Renal pelvis (tissue), 1 donor: ENCODE measurements at regions not wholly inside any gene's neighbourhood (a gene's known extent, or its start where the extent isn't known, plus 50 kb on each side); places are given as distances from the start of the nearest gene placed in this dataset.
A peak's percentile ranks its signal among the peaks of the same experiment; 100 is the strongest.
"Not testable (repeated sequence)": the region's sequence is repeated elsewhere in the genome, so short reads cannot be mapped to it uniquely, and the experiment has no call there.

Experiments
- DNase-seq: peaks from one replicate; pipeline ENCODE4 v3.0.0-alpha.2; 2013

DNA sequence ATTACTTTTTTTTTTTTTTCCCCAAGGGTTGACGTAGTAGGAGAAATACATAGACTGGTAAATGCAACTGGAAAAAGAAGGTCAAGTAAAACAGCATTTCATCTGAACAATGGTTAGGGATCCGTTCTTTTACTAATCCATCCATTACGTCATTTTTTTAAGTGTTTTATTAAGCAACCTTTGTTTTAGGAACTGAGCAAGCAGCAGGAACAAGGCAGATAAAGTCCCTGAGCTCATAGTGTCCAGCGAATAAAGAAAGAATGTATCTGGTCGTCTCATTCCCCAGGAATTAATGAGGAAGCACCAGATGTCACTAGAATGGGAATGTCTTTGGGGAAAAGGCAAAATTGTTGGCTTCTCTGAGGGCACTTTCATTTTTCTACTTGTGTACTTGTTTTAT lies 842.4 kb downstream of the TDRD15 start:
- DNase-seq, result no peak

DNA sequence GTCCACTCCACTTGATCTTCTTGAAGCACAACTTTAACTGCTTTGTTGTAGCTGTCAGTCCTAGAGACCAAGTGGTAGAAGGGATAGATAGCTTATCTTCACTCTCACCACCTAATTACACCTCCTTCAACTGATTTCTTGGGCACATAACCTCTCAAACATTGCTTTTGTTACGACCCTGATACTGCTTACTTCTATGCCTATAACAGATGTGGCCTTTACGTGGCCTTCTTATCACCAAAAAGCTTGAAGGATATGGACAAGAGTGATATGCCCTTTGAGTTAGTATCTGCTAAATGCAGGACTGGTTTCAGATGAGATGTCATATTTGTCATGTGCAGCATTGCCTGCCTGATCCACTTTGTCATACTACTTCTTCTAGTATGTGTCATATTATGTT lies 847.2 kb downstream of the TDRD15 start:
- no peak for DNase-seq

DNA sequence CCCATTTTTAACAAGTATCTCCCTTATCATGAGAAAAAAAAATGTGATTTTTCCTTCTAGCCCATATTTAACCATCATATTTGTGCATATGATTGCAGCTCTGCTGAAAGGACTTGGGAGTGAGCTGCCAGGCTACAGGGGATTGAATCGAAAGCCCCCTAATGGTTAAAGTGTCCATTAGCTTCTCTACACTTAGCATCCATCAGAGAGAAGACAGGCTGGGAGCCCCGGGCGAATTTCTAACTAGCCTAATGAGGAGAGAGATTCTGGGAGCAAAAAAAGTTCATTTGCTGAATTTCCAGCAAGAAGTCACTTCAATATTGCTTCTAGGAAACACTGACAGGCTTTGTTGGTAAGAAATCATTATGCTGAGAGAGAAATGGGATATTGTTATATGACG lies 848.8 kb downstream of the TDRD15 start:
- DNase-seq, result no peak

DNA sequence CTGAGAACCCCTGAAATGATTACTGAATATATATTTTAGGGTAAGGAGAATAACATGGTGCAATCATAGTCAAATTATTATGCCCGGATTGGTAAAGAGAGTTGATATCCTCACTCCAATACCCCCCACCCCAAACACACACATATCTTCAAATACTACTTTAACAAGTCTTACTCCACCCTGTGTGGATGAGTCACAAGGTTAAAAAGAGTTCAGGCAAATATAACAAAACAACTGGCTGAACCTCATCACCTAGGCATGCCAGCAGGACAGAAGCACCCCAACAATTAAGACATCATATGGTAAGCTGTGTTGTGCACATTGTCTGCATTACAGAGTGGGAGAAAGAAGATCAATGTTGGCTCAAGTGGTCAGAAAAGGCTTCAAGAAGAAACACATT lies 857.4 kb downstream of the TDRD15 start:
- DNase-seq, result no peak

DNA sequence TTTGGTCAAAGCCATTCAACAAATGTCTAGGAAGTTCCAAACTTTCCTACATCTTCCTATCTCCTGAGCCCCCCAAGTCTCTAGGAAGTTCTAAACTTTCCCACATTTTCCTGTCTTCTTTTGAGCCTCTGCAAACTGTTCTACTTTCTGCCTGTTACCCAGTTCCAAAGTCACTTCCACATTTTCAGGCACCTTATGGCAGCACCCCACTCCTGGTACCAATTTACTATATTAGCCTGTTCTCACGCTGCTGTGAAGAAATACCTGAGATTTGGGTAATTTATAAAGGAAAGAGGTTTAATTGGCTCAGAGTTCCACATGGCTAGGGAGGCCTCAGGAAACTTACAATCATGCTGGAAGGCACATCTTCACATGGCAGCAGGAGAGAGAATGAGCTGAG lies 869.2 kb downstream of the TDRD15 start:
- DNase-seq, result no peak

DNA sequence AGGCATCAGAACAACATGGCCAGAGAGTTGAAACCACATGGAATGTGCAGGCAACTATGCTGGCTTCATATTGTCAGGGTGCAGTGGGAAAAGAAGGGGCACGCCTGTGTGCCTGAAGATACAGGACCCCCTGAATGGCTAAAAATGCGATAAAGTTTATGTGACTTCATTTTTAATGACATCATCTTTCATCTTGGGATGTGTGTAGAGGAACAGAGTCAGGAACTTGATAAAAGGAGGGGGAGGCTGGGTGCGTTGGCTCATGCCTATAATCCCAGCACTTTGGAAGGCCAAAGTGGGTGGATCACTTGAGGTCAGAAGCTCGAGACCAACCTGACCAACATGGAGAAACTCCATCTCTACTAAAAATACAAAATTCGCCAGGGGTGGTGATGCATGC lies 872.6 kb downstream of the TDRD15 start:
- DNase-seq, result no peak

DNA sequence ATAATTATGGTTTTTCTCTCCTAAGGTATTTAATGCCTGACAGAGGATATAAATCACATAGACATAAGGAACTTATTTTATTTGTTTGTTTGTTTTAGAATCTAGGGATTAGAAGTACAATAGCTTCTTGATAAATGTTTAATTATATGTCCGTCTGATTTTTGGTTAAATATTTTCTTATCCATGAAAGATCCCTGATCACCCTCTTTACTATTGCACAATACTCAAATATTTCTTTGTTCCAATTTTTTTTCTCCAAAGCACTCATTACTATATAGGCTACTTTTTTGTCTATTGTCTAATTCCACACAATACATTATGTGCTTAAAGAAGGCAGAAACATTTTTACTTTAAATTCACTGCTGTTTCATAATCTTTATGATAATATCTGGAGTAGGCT lies 875.8 kb downstream of the TDRD15 start:
- no peak for DNase-seq

DNA sequence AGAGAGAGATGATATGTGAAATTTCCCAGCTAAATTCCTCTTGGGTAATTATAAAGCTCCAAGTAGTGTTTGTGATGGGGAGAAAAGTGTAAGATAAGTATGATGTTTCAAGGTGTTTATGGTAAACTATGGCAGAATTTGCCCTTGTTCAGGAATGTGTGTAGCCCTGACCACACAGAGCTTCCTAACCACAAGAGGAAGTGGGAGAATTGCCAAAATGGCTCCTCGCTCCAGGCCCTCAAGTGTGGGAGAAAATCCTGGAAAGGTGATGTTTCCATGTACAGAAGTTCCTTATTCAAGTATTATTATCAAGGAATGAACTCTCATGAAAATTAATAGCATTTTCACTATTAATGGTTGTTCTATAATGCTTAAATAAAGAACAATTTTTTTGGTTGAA lies 878.3 kb downstream of the TDRD15 start:
- no peak for DNase-seq

DNA sequence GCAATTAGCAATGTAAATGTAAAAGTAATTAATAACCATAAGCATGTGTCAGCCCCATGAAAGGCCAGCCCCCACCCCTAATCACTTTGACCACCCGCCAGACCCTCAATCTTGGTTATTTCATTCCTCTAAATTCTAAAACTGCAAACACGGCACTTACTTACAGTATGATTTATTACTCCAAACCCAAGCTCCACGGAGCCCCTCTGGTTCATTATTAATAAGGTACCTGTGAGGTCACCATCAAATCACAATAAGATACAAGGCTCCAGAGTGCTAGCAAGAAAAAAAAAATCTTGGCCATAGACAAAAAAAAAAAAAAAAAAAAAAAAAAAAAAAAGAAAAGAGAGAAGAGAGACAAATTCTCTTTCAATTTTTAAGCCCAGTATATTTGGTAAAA lies 879.5 kb downstream of the TDRD15 start:
- DNase-seq, result no peak

DNA sequence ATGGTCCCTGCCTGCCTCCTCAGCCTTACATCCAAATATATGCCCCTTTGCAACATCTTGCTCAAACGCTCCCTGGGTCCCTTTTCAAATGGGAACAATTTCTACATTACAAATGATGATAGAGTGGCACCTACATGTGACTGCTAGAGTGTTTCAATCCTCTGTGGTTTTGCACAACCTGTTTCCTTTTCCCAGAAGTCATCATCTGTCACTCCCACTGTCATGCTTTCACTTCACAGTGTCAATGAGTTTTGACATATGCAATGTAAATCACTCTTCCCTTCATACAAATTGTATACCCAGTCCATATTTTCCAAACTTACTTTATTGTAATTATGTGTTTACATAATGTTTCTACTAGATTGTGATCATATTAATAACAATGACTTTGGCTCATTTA lies 887.3 kb downstream of the TDRD15 start:
- DNase-seq, result no peak

DNA sequence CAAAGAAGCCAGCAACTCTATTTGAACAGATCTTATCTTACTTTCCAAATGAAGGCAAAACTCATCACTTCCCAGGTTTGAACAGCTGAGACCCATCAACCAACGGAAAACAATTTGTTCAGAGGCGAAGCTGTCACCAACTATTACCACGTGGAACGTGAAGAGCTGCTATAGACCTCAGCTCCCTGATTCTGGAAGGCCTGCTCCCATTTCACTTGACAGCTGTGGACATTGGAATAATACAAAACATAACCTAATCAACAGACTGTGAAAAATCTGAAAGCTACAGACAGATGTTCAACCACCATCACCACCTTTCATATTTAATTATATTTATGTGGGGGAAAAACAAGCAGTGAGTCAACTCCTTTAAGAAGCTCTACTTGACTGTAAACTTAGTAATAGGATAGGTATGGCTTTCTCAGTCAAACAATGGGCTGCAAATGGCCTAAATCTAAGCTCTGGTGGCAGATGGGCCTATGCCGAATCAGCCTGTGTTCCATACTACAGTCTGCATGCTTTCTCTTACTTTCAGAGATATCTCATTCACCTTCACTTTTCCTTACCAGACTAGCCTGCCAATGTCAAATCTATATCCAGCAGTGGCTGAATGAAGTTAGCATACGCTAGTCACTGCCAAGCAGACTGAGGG lies 896.4 kb downstream of the TDRD15 start:
- no peak for DNase-seq

DNA sequence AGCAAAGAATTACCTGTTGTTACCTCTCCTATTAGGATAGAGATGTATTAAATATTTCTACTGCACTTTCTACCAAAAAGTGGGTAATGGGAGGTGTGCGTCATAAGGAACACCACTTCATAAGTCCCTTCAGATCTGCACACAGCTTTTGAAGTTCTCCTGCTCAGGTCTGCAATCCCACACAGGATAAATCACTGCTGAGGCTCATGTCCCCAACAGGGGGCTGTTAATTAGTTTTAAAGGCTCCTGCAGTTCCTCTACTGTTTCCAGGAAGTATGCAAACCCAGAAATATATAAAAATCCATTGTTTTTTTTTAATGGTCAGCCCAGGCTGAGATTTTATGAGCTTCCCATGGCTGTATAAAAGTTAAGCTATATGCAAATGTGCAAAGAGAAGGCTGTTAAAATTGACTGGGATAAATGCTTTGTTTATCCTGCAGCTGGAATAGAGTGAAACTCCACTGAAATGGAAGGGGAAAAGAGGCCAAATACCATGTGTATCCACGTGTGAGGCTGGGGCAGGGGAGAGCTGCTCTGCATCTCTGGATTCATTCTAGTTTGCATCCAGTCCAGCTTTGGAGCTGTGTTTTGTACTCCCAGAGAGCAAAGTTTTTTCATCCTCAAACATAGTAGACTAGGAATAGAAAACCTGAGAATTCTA lies 903.7 kb downstream of the TDRD15 start:
- peak; percentile 8 for DNase-seq

DNA sequence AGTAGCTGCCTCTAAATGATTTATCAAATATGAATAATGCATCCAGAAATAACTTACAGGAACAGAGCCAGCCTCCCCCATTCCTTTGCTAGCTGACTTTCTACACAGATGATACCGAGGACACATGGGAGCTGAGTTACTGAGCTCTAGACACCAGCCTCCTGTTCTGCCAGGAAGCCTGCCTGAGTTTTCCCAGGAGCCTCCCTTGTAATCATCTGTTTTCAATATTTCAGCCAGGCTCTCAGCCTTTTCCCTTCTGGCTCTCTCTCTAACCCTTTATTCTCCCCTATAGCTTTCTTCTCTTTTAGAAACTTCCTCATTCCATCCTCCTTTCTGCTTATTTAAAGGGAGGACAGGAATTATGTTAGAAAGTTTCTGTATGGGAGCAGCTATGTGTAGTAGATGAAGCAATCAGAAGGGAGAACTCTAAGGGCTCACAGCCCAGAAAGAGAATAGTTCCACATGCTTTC lies 911.6 kb downstream of the TDRD15 start:
- peak; percentile 4 for DNase-seq

DNA sequence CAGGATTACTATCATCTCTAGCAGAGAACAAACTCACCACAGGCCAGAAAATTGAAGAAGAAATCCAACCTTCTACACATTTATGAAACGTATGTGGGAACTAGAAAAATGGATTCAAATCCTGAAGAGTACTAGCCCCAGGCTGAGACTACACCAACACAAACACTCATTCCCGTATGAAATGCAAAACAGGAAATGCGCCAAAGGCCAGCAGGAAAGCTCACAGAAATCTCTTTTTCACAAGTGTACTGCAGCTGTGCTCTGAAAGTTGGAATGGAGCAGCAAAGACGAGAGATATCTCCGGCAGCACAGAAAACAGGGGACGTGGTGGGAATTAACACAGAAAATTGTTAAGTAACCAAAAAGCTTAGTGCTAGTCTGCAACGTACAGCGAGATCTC lies 913.5 kb downstream of the TDRD15 start:
- DNase-seq, result no peak

DNA sequence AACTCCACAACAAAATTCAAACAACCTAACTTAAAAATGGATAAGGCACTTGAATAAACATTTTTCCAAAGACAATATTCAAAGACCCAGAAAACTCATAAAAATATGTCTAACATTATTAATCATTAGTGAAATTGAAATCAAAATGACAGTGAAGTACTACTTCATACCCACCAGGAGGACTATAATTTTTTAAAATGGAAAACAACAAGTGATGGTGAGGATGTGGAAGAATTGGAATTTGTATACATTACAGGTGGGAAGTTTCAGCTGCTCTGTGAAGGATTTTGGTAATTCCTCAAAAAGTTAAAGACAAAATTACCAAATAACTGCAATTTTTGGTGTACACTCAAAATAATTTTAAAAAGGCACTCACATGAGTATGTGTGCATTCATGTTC lies 920.0 kb downstream of the TDRD15 start:
- no peak for DNase-seq

DNA sequence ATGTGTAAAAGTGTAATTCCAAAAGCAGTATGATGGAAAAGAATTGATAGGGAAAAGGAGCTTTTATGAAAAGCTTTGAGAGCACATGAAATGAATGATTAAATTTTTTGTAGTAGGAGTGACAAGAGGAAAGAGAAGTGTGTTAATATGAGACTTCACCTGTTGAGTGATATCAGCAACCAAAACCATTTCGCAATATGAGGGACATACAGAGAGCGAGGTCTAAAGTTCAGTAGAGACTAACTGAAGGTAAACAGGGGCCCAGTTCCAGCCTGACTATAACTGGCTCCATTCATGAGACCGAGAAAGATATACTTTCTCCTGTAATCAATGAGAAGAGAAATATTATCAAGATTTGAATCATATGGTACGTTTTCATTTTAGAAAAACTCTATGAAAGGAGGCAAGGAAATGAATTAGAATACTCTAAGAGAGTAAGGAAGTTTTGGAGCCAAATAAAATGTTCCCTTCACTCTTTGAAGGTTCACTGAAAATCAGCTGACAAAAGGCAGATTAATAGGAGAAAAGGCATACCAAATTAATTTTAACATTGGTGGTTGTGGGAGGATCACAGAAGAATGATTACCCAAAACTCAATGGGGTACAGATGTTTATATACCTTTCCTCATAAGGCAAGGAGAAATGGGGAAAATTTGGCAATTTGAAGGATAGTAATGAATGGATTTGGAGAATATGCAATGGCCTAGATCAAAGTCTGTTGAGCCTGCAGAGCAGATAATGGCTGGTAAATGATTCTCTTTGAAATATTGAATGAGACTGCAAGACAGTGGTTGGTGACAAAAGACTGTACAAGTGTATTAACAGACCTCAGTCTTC lies 932.2 kb downstream of the TDRD15 start:
- no peak for DNase-seq

DNA sequence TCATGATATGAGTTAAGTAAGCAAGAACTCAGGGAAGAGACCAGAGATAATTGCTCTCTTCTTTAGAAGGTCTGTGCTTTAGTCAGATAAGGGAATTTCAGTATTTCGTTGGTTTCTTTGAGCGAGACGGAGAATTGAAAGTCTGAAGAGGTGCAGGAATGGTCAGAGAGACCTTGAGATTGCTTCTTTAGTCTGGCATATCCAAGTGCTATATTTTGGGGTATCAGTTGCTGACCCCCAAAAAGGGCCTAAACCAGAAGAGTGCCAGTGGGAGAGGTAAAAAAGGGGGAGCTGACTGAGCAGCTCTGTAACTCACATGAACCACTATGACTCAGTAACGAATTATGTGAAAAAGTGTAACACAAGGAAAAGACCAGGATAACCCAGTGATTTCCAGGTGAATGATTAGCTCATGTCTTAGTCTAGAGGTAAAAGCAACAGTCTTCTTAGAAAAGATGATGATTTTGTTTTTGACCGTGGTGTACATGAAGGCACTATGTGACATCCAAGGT lies 932.9 kb downstream of the TDRD15 start:
- no peak for DNase-seq

DNA sequence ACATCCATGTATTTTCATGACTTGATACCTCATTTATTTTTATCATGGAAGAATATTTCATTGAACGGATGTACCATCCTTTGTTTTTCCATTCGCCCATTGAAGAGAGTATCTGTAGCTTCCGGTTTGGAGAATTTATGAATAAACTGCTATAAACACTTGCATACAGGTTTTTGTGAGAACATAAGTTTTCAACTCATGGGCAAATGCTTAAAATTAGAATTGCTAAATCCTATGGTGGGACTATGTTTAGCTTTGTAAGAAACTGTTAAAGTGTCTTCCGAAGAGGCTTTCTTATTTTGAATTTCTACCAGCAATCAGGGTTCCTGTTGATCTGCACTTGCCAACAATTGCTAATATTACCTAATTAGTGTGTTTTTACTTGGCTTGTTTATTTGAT lies 938.9 kb downstream of the TDRD15 start:
- DNase-seq, result no peak

DNA sequence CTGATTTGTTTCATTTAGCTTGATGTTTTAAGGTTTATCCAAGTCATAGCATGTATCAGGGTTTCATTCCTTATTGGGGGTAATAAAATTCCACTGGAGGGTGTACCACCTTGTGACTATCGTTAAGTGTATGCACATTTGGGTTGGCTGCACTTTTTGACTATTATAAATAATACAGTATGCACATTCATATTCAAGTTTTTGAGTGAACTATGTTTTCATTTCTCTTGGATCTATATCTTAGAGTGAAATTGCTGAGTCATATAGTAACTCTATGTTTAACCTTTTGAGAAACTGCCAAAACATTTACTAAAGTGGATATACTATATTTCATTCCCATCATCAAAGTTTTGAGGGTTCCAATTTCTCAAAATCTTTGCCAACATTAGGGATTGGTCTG lies 952.7 kb downstream of the TDRD15 start:
- no peak for DNase-seq

DNA sequence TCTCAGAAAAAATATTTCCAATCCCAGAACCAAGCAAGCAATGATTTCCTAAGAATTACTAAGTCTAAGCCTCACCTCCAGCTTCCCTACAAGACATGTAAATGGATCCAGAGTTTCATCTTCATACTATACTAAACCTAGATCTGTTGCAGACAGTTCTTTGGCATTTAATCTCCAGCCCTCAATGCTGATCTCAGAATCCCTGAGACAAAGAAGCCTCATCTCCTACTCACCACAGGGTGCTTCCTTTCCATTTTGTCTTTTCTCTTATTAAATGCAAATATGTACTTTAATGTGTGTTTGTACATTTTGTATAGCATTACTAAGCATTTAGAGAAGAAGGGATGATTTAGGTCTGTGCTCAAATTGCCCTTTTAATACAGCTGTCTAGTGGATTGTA lies 954.9 kb downstream of the TDRD15 start:
- no peak for DNase-seq

DNA sequence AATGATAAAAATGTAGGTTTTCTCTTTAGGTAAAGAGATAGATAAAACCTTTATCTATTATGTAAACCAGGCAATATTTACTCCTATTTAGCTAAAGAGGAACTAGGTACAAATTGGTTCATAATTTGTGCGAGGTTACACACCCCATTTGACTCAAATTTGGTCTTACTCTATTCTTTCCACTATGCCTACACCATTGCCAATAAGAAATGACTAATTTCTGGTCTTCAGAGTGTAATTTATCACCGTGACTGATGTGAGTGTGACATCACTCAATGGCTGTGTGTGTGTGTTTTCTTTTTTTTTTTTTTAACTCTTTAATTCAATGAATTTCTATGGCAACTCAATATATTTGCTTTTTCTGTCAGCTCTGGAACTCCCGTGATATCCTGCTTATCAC lies 955.8 kb downstream of the TDRD15 start:
- DNase-seq, result no peak

DNA sequence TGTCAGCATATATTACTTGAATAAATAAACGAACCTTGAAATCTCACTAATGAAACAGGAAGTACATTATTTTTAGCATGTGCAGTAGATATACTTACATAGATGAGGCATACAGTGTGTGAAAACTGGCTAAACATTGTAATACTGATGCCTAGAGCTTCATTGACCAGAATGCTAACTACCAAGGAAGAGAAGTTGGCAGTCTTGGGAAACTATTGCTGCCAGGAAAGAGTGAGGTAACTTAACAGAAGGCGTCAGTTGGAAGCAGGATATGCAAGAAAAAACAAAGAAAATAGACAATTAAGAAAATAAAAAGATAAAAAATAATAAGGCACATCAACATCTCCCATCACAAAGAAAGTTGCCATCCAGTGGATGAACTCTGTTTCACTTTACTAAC lies 963.0 kb downstream of the TDRD15 start:
- no peak for DNase-seq

DNA sequence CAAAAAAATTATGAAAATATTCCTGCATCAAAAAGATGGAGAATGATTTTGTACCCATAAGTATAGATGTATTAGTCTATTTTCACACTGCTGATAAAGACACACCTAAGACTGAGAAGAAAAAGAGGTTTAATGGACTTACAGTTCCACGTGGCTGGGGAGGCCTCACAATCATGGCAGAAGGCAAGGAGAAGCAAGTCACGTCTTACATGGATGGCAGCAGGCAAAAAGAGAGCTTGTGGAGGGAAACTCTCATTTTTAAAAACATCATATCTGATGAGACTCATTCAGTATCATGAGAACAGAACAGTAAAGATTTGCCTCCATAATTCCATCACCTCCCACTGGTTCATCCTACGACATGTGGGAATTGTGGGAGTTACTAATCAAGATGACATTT lies 979.8 kb downstream of the TDRD15 start:
- DNase-seq, result not testable (repeated sequence)
